Ishikawa (cell line): ENCODE measurements at regions not wholly inside any gene's neighbourhood (a gene's known extent, or its start where the extent isn't known, plus 50 kb on each side); places are given as distances from the start of the nearest gene placed in this dataset.

Experiments used
- CEBPB ChIP-seq: IDR thresholded peaks from 2 replicates; pipeline ENCODE4 v1.6.1; 2012
- EP300 ChIP-seq: IDR thresholded peaks from 2 replicates; pipeline ENCODE4 v1.6.1; 2012; ENCODE audit warnings: borderline replicate concordance
- FOXM1 ChIP-seq: IDR thresholded peaks from 2 replicates; pipeline ENCODE4 v1.6.1; 2012; ENCODE audit warnings: low read depth, borderline replicate concordance
- NFIC ChIP-seq: IDR thresholded peaks from 2 replicates; pipeline ENCODE4 v1.6.1; 2012
- RAD21 ChIP-seq: IDR thresholded peaks from 2 replicates; pipeline ENCODE4 v1.6.1; 2012; ENCODE audit warnings: low read depth
- TAF1 ChIP-seq: IDR thresholded peaks from 2 replicates; pipeline ENCODE4 v1.6.1; 2012; ENCODE audit warnings: low read depth, mild to moderate bottlenecking
- TCF12 ChIP-seq: IDR thresholded peaks from 2 replicates; pipeline ENCODE4 v1.6.1; 2012; ENCODE audit warnings: low read depth
- YY1 ChIP-seq: IDR thresholded peaks from 2 replicates; pipeline ENCODE4 v1.6.1; 2012; ENCODE audit warnings: low read depth
- ZBTB7A ChIP-seq: IDR thresholded peaks from 2 replicates; pipeline ENCODE4 v1.6.1; 2012; ENCODE audit warnings: low read depth
- TF ChIP-seq, protein P1 (sequence below): IDR thresholded peaks from 2 replicates; pipeline ENCODE4 v1.6.1; 2012
- TF ChIP-seq, protein P2 (sequence below): IDR thresholded peaks from 2 replicates; pipeline ENCODE4 v1.6.1; 2012
- TF ChIP-seq, protein P3 (sequence below): IDR thresholded peaks from 2 replicates; pipeline ENCODE4 v1.6.1; 2012; ENCODE audit warnings: low read depth, mild to moderate bottlenecking

DNA sequence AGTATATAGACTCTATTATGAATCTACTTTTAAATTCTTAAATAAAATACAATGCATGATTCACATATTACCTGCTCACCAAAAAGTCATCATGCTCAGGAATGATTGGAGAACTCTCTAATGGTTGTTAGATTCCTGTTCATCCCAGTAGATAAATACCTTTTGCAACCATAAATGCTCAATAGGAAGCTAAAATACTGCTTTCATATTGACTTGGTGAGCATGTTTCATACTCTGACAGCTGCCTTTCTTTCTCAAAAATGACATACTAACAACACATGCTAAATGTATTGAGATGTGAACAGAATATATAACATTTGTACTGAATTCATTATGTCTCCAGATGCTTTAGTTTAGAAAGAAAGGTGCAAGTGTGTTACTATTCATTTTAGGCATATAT is 79.6 kb upstream of the SLCO6A1 start:
- TF ChIP-seq, protein P1, sequence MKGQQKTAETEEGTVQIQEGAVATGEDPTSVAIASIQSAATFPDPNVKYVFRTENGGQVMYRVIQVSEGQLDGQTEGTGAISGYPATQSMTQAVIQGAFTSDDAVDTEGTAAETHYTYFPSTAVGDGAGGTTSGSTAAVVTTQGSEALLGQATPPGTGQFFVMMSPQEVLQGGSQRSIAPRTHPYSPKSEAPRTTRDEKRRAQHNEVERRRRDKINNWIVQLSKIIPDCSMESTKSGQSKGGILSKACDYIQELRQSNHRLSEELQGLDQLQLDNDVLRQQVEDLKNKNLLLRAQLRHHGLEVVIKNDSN = no peak
- TF ChIP-seq TAF1 = no peak
- TF ChIP-seq EP300 = no peak
- no peak for TF ChIP-seq RAD21
- no peak for TF ChIP-seq NFIC
- no peak for TF ChIP-seq FOXM1
- no peak for TF ChIP-seq ZBTB7A
- TF ChIP-seq, protein P2, sequence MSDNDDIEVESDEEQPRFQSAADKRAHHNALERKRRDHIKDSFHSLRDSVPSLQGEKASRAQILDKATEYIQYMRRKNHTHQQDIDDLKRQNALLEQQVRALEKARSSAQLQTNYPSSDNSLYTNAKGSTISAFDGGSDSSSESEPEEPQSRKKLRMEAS = no peak
- TF ChIP-seq YY1 = no peak
- no peak for TF ChIP-seq CEBPB
- no peak for TF ChIP-seq TCF12
- TF ChIP-seq, protein P3, sequence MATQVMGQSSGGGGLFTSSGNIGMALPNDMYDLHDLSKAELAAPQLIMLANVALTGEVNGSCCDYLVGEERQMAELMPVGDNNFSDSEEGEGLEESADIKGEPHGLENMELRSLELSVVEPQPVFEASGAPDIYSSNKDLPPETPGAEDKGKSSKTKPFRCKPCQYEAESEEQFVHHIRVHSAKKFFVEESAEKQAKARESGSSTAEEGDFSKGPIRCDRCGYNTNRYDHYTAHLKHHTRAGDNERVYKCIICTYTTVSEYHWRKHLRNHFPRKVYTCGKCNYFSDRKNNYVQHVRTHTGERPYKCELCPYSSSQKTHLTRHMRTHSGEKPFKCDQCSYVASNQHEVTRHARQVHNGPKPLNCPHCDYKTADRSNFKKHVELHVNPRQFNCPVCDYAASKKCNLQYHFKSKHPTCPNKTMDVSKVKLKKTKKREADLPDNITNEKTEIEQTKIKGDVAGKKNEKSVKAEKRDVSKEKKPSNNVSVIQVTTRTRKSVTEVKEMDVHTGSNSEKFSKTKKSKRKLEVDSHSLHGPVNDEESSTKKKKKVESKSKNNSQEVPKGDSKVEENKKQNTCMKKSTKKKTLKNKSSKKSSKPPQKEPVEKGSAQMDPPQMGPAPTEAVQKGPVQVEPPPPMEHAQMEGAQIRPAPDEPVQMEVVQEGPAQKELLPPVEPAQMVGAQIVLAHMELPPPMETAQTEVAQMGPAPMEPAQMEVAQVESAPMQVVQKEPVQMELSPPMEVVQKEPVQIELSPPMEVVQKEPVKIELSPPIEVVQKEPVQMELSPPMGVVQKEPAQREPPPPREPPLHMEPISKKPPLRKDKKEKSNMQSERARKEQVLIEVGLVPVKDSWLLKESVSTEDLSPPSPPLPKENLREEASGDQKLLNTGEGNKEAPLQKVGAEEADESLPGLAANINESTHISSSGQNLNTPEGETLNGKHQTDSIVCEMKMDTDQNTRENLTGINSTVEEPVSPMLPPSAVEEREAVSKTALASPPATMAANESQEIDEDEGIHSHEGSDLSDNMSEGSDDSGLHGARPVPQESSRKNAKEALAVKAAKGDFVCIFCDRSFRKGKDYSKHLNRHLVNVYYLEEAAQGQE = no peak
